HEK293 (cell line): ENCODE measurements at regions not wholly inside any gene's neighbourhood (a gene's known extent, or its start where the extent isn't known, plus 50 kb on each side); places are given as distances from the start of the nearest gene placed in this dataset.

Experiments
- CTCF ChIA-PET: fragments of 350-600 bp; formaldehyde crosslinking; extraction: SDS; loops from one replicate; lab custom pipeline; 2021; ENCODE audit warnings: antibody characterized with exemption; lab: Yijun Ruan, JAX
- POLR2A ChIA-PET: fragments of 300-600 bp; formaldehyde crosslinking; extraction: SDS; loops from one replicate; lab custom pipeline; 2020; ENCODE audit warnings: antibody characterized with exemption, inconsistent platforms; lab: Yijun Ruan, JAX
- H3K27ac ChIP-seq: fragments of 200-500 bp; sonication (Bioruptor generic); 2 replicates; pipeline ENCODE4 v1.5.1; 2014; ENCODE audit warnings: low read depth, low read length, control low read depth, inconsistent platforms; ENCODE audit errors: extremely low read depth
- H3K36me3 ChIP-seq, 2 experiments: fragments of 200-500 bp in 1 of 2; sonication (Bioruptor generic) in 1 of 2; 1 replicate in 1 of 2; 2 replicates in 1 of 2; pipeline ENCODE4 v1.5.1; 2014 to 2017; ENCODE audit warnings: inconsistent platforms in 2 of 2, low read length in 2 of 2; ENCODE audit not compliant: control insufficient read depth in 2 of 2, insufficient read depth in 1 of 2
- H3K4me1 ChIP-seq: fragments of 200-500 bp; sonication (Bioruptor generic); 2 replicates; pipeline ENCODE4 v1.5.1; 2014; ENCODE audit warnings: mild to moderate bottlenecking, low read length, inconsistent platforms; ENCODE audit not compliant: control insufficient read depth, insufficient read depth
- H3K4me3 ChIP-seq: 2 replicates; pipeline ENCODE4 v1.5.1; 2011; ENCODE audit warnings: low read depth, mild to moderate bottlenecking, control low read depth, low read length, moderate library complexity
- H3K9me3 ChIP-seq: fragments of 200-500 bp; sonication (Bioruptor generic); 2 replicates; pipeline ENCODE4 v1.5.1; 2014; ENCODE audit warnings: low read depth, low read length, inconsistent platforms; ENCODE audit not compliant: control insufficient read depth, insufficient read depth
- GLI2 ChIP-seq: fragments of 450-650 bp; formaldehyde crosslinking; IDR thresholded peaks from 2 replicates; pipeline ENCODE4; 2017; ENCODE audit warnings: missing biosample characterization, missing genetic modification characterization, low read depth, borderline replicate concordance
- GLIS1 ChIP-seq: fragments of 450-650 bp; formaldehyde crosslinking; IDR thresholded peaks from 2 replicates; pipeline ENCODE4 v1.5.1; 2016; ENCODE audit warnings: missing biosample characterization, missing genetic modification characterization
- IKZF3 ChIP-seq: fragments of 450-650 bp; IDR thresholded peaks from 2 replicates; pipeline ENCODE4 v1.5.0; 2018; ENCODE audit warnings: missing biosample characterization, mild to moderate bottlenecking, missing genetic modification characterization, moderate library complexity
- PRDM1 ChIP-seq: fragments of 450-650 bp; formaldehyde crosslinking; IDR thresholded peaks from 2 replicates; pipeline ENCODE4; 2016; ENCODE audit warnings: missing biosample characterization, missing genetic modification characterization
- PRDM10 ChIP-seq: fragments of 450-650 bp; formaldehyde crosslinking; IDR thresholded peaks from 2 replicates; pipeline ENCODE4 v1.5.1; 2016; ENCODE audit warnings: missing biosample characterization, missing genetic modification characterization
- SCRT1 ChIP-seq: fragments of 450-650 bp; formaldehyde crosslinking; IDR thresholded peaks from 2 replicates; pipeline ENCODE4 v1.5.1; 2016; ENCODE audit warnings: missing biosample characterization, missing genetic modification characterization, borderline replicate concordance
- TRIM28 ChIP-seq: IDR thresholded peaks from 2 replicates; pipeline ENCODE4 v1.6.1; 2011; ENCODE audit warnings: low read length, control low read depth, borderline replicate concordance
- ZBTB1 ChIP-seq: fragments of 450-650 bp; formaldehyde crosslinking; IDR thresholded peaks from 2 replicates; pipeline ENCODE4 v1.5.1; 2016; ENCODE audit warnings: missing biosample characterization, missing genetic modification characterization
- ZNF112 ChIP-seq: fragments of 450-650 bp; formaldehyde crosslinking; IDR thresholded peaks from 2 replicates; pipeline ENCODE4 v1.5.0; 2017; ENCODE audit warnings: missing biosample characterization, missing genetic modification characterization
- ZNF121 ChIP-seq: fragments of 450-650 bp; formaldehyde crosslinking; IDR thresholded peaks from 2 replicates; pipeline ENCODE4 v1.5.1; 2016; ENCODE audit warnings: missing biosample characterization, missing genetic modification characterization
- ZNF146 ChIP-seq: fragments of 450-650 bp; formaldehyde crosslinking; IDR thresholded peaks from 2 replicates; pipeline ENCODE4 v1.5.1; 2016; ENCODE audit warnings: missing biosample characterization, missing genetic modification characterization
- ZNF18 ChIP-seq: fragments of 450-650 bp; formaldehyde crosslinking; IDR thresholded peaks from 2 replicates; pipeline ENCODE4 v1.5.1; 2016; ENCODE audit warnings: missing biosample characterization, missing genetic modification characterization
- ZNF266 ChIP-seq: fragments of 450-650 bp; formaldehyde crosslinking; IDR thresholded peaks from 2 replicates; pipeline ENCODE4 v1.5.1; 2016; ENCODE audit warnings: missing biosample characterization, missing genetic modification characterization, low read depth
- ZNF37A ChIP-seq: fragments of 450-650 bp; IDR thresholded peaks from 2 replicates; pipeline ENCODE4 v1.5.1; 2018; ENCODE audit warnings: missing biosample characterization, missing genetic modification characterization
- ZNF624 ChIP-seq: fragments of 450-650 bp; formaldehyde crosslinking; IDR thresholded peaks from 2 replicates; pipeline ENCODE4 v1.5.1; 2017; ENCODE audit warnings: missing biosample characterization, missing genetic modification characterization
- ZNF629 ChIP-seq: fragments of 450-650 bp; formaldehyde crosslinking; IDR thresholded peaks from 2 replicates; pipeline ENCODE4 v1.5.1; 2017; ENCODE audit warnings: missing biosample characterization, missing genetic modification characterization
- ZNF660 ChIP-seq: fragments of 450-650 bp; IDR thresholded peaks from 2 replicates; pipeline ENCODE4 v1.5.1; 2018; ENCODE audit warnings: missing biosample characterization, mild to moderate bottlenecking, missing genetic modification characterization
- ZNF664 ChIP-seq: fragments of 450-650 bp; formaldehyde crosslinking; IDR thresholded peaks from 2 replicates; pipeline ENCODE4 v1.5.1; 2016; ENCODE audit warnings: missing biosample characterization, missing genetic modification characterization
- ZNF707 ChIP-seq: fragments of 450-650 bp; formaldehyde crosslinking; IDR thresholded peaks from 2 replicates; pipeline ENCODE4 v1.5.1; 2016; ENCODE audit warnings: missing biosample characterization, missing genetic modification characterization
- ZNF843 ChIP-seq: fragments of 450-650 bp; formaldehyde crosslinking; IDR thresholded peaks from 2 replicates; pipeline ENCODE4 v1.5.1; 2016; ENCODE audit warnings: missing biosample characterization, missing genetic modification characterization
- ZSCAN4 ChIP-seq: fragments of 450-650 bp; formaldehyde crosslinking; IDR thresholded peaks from 2 replicates; pipeline ENCODE4 v1.5.1; 2017; ENCODE audit warnings: missing biosample characterization, missing genetic modification characterization

- H3K9me3 ChIP-seq, result no peaks in the 10 kb centered on the region
- TF ChIP-seq GLIS1 (tag by site-specific recombination), result no peak
- TF ChIP-seq SCRT1, result no peak
- no peak for TF ChIP-seq IKZF3 (tag by site-specific recombination)
- TF ChIP-seq ZNF112, result no peak
- TF ChIP-seq GLI2 (tag by site-specific recombination), result no peak
- no peak for TF ChIP-seq ZNF266 (tag by site-specific recombination)
- TF ChIP-seq ZNF843, result no peak
- TF ChIP-seq ZNF18 (tag by site-specific recombination), result no peak
- TF ChIP-seq ZNF121, result no peak
- TF ChIP-seq ZSCAN4 (tag by site-specific recombination), result no peak
- TF ChIP-seq TRIM28, result no peak
- no peaks in the 10 kb centered on the region for H3K4me1 ChIP-seq
- ChIA-PET POLR2A (no interaction called here), CTCF (interaction anchor here (0.7 kb wide), 1 partner anchor 12 kb away, joined by 3 read pairs; no protein-coding TSS in a partner anchor)
- H3K27ac ChIP-seq, result no peak overlapping the region
- no peak overlapping the region for H3K4me3 ChIP-seq
- no peaks in the 10 kb centered on the region for H3K36me3 ChIP-seq
Observed at GRCh38 chr7:12827920-12828319, 140.5 kb downstream of the ARL4A start.

GRCh38 chr7:12831024-12831423, 143.6 kb downstream of the ARL4A start:
- POLR2A ChIA-PET, result no interaction called here
- Histone ChIP-seq H3K4me1 (no peaks in the 10 kb centered on the region), H3K4me3 (no peak overlapping the region), H3K36me3 (no peaks in the 10 kb centered on the region), H3K9me3 (no peaks in the 10 kb centered on the region), H3K27ac (no peak overlapping the region)
- no peak for TF ChIP-seq ZNF146 (tag by site-specific recombination)
- no peak for TF ChIP-seq ZBTB1 (tag by site-specific recombination)
- no peak for TF ChIP-seq ZNF707 (tag by site-specific recombination)
- no peak for TF ChIP-seq PRDM10 (tag by site-specific recombination)
- no peak for TF ChIP-seq PRDM1 (tag by site-specific recombination)
- TF ChIP-seq ZNF37A (tag by site-specific recombination), result no peak
- TF ChIP-seq ZNF629 (tag by site-specific recombination), result no peak
- no peak for TF ChIP-seq ZNF660 (tag by site-specific recombination)
- no peak for TF ChIP-seq ZNF624 (tag by site-specific recombination)
- no peak for TF ChIP-seq ZNF843
- no peak for TF ChIP-seq ZNF664
- CTCF ChIA-PET, result interaction anchor here (0.6 kb wide), 1 partner anchor 304 kb away, joined by 4 read pairs; no protein-coding TSS in a partner anchor
